ENCODE measurements at regions not wholly inside any gene's neighbourhood (a gene's known extent, or its start where the extent isn't known, plus 50 kb on each side); places are given as distances from the start of the nearest gene placed in this dataset.

DNA sequence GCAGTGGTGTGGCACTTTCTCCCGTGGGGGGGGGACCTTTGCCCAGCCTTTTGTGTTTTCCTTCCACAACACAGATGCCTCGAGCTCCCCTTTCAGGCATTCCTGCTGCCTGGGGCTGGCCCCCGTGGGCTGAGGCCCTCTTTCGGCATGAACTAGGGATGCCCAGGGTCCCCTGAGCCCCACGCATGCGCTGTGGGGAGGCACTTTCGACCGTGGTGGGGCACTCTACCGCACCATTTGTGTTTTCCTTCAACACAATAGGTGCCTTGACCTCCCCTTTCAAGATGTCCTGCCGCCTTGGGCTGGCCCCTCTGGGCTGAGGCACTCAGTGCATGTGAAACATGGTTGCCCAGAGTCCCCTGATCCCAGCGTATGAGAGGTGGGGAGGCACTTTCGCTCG lies 363.7 kb downstream of the ALG10 start:
- no peak overlapping the region for H3K4me3 ChIP-seq
- H3K27ac ChIP-seq: no peak overlapping the region
- TF ChIP-seq CTCF (IDR thresholded peaks at IDR 0.05): no peak
- DNase-seq (ENCODE audit: low spot score): no peak

GRCh38 chr12:34386621-34387255 lies 364.4 kb downstream of the ALG10 start:
- H3K27ac ChIP-seq: no peak overlapping the region
- TF ChIP-seq CTCF (IDR thresholded peaks at IDR 0.05): no peak
- no peak overlapping the region for H3K4me3 ChIP-seq
- no peak for DNase-seq (ENCODE audit: low spot score)

DNA sequence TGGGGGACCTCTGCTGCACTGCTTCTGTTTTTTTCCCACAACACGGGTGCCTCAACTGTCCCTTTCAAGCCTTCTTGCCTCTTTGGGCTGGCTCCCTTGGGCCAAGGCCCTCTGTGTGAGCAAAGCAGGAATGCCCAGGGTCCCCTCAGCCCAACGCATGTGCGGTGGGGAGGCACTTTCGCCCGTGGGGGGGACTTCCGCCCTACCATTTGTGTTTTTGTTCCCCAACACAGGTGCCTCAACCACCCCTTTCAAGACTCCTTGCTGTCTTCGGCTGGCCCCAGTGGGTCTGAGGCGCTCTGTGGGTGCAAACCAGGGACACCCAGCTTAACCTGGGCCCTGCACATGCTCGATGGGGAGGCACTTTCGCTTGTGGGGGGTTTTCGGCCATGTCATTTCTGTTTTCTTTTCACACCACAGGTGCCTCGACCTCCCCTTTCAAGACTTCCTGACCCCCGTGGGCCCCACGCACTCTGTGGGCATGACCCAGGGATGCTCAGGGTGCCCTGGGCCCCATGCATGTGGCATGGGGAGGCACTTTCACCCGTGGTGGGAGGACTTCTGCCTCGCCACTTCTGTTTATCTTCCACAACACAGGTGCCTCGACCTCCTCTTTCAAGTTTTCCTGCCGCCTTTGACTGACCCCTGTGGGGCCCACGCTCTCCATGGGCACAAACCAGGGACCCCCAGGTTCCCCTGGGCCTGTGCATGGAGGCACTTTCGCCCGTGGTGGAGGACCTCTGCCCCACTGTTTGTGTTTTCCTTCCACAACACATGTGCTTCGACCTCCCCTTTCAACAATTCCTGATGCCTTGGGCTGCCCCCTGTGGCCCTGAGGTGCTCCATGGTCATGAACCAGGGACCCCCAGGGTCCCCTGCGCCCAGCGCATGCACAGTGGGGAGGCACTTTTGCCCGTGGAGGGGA lies 365.7 kb downstream of the ALG10 start:
- H3K4me3 ChIP-seq: no peak overlapping the region
- TF ChIP-seq CTCF (IDR thresholded peaks at IDR 0.05): no peak

GRCh38 chr12:34388636-34389377 lies 366.5 kb downstream of the ALG10 start:
- no peak for TF ChIP-seq CTCF (IDR thresholded peaks at IDR 0.05)
- no peak for DNase-seq (ENCODE audit: low spot score)

More for the DNA sequence above, 365.7 kb downstream of the ALG10 start:
- H3K27ac ChIP-seq: no peak overlapping the region
- no peak for DNase-seq (ENCODE audit: low spot score)

DNA sequence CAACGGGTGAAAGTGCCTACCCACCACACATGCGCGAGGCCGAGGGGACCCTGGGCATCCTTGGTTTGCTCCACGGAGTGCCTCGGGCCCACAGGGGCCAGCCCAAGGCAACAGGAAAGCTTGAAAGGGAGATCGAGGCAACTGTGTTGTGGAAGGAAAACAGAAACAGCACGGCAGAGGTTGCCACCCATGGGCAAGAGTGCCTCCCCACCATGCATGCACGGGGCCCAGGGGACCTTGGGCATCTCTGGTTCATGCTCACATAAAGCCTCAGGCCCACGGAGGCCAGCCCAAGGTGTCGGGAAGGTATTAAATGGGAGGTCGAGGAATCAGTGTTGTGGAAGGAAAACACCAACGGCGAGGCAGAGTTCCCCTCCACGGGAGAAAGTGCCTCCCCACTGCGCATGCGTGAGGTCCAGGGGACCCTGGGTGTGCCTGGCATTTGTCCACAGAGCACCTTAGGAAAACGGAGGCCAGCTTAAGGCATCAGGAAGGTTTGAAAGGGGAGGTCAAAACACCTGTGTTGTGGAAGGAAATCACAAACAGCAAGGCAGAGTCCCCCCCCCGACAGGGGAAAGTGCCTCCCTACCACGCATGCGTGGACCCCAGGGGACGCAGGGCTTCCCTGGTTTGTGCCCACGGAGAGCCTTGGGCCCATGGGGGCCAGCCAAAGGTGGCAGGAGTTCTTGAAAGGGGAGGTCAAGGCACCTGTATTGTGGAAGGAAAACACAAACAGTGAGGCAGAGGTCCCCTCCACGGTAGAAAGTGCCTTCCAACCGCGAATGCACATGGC lies 367.3 kb downstream of the ALG10 start:
- no peak for TF ChIP-seq CTCF (IDR thresholded peaks at IDR 0.05)
- DNase-seq (ENCODE audit: low spot score): no peak
- Histone ChIP-seq H3K4me3 (no peak overlapping the region), H3K27ac (no peak overlapping the region)

More at GRCh38 chr12:34388636-34389377, 366.5 kb downstream of the ALG10 start:
- Histone ChIP-seq H3K4me3 (no peak overlapping the region), H3K27ac (no peak overlapping the region)

DNA sequence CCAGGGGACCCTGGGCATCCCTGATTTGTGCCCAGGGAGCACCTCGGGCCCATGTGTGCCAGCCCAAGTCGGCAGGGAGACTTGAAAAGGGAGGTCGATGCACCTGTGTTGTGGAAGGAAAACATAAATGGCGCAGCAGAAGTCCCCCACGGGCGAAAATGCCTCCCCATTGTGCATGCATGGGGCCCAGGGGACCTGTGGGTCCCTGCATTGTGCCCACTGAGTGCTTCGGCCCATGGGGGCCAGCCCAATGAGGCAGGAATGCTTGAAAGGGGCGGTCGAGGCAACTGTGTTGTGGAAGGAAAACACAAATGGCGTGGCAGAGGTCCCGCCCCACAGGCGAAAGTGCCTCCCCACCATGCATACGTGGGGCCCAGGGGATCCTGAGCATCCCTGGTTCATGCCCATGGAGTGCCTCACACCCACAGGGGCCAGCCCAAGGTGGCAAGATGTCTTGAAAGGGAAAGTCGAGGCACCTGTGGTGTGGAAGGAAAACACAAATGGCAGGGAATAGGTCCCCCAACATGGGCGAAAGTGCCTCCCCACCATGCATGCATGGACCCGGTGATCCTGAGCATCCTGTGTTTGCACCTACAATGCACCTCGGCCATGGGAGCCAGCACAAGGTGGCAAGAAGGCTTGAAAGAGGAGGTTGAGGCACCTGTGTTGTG lies 368.0 kb downstream of the ALG10 start:
- DNase-seq (ENCODE audit: low spot score): peak; percentile 55
- H3K27ac ChIP-seq: no peak overlapping the region
- no peak for TF ChIP-seq CTCF (IDR thresholded peaks at IDR 0.05)
- no peak overlapping the region for H3K4me3 ChIP-seq

Measured in coronary artery (tissue), 2 donors.